ENCODE measurements at regions not wholly inside any gene's neighbourhood (a gene's known extent, or its start where the extent isn't known, plus 50 kb on each side); places are given as distances from the start of the nearest gene placed in this dataset.
A peak's percentile ranks its signal among the peaks of the same experiment; 100 is the strongest.

DNA sequence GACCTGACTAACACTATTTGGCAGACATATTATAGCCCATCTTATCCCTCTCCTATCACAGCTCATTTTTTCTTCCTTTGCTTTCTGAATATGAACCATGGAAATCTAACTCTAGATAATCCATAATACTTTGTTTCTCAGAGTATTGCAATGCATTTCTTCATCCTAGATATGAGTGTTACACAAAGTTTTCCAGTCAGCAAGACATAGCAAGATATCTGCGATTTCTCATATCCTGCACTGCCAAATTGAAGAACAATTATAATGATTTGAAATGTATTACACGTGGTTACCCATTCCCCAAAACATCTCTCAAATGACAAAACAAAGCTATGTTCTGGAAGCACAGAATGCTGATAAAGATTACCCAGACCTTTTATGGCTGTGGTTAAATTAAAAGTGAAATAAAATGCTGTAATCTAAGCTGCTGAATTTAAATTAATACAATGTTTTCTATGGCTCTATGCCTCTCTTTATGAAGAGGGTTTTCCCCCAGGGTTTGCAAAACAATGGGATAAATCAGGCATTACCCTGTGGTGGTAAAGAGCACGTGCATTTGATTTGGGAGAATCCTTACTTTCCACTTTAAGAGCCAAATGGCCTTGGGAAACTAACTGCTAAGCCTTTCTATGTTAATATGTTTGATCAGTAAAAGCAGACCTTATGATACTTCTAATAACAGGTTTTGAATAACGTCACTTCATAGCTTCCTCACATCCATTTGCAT lies 1291.0 kb upstream of the CNTN5 start:
- no peaks in the 10 kb centered on the region for H3K36me3 ChIP-seq
- H3K9me3 ChIP-seq, result no peaks in the 10 kb centered on the region
- H3K4me3 ChIP-seq, result no peak overlapping the region
- DNase-seq, result no peak
- H3K27me3 ChIP-seq, result no peaks in the 10 kb centered on the region

- H3K36me3 ChIP-seq, result no peaks in the 10 kb centered on the region
- no peak overlapping the region for H3K4me3 ChIP-seq
- no peaks in the 10 kb centered on the region for H3K9me3 ChIP-seq
- no peak for DNase-seq
- no peaks in the 10 kb centered on the region for H3K27me3 ChIP-seq
These were observed 1288.6 kb upstream of the CNTN5 start for GRCh38 chr11:97732011-97732632.

DNA sequence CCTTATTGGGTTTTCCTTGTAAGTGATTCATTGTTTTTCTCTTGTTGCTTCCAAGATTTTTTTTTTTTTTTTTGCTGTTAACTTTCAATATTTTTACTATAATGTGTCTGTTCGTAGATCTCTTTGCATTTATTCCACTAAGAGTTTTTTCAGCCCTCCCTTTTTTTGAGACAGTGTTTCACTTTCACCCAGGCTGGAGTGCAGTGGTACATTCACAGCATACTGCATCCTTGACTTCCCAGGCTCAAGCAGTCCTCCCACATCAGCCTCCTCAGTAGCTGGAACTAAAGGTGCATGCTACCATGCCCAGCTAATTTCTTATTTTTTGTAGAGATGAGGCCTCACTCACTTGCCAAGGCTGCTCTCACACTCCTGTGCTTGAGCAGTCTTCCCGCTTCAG lies 1282.0 kb upstream of the CNTN5 start:
- no peak for DNase-seq
- H3K27me3 ChIP-seq, result no peaks in the 10 kb centered on the region

GRCh38 chr11:97739932-97740800 lies 1280.6 kb upstream of the CNTN5 start:
- no peaks in the 10 kb centered on the region for H3K9me3 ChIP-seq
- no peak overlapping the region for H3K4me3 ChIP-seq
- no peaks in the 10 kb centered on the region for H3K27me3 ChIP-seq
- DNase-seq, result no peak
- H3K36me3 ChIP-seq, result no peaks in the 10 kb centered on the region

More for the DNA sequence above, 1282.0 kb upstream of the CNTN5 start:
- H3K9me3 ChIP-seq, result no peaks in the 10 kb centered on the region
- H3K36me3 ChIP-seq, result no peaks in the 10 kb centered on the region
- no peak overlapping the region for H3K4me3 ChIP-seq

DNA sequence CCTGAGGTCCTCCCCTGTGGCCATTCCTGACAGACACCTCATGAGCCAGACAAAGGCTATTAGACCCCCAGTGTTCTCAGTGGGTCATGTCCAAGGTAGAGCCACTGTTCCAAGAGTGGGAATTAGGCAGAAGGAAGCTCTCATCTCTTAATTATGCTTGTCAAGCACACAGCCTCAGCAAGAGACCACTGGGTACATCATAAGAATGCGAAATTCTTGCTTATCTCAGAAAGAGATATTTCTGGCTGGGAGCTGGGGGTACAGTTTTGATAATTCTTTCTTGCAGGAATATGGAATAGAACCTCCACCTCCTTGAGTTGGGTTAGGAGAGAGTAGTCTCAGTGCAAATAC lies 1280.0 kb upstream of the CNTN5 start:
- Histone ChIP-seq H3K9me3 (no peaks in the 10 kb centered on the region), H3K27me3 (no peaks in the 10 kb centered on the region), H3K36me3 (no peaks in the 10 kb centered on the region), H3K4me3 (no peak overlapping the region)
- no peak for DNase-seq

DNA sequence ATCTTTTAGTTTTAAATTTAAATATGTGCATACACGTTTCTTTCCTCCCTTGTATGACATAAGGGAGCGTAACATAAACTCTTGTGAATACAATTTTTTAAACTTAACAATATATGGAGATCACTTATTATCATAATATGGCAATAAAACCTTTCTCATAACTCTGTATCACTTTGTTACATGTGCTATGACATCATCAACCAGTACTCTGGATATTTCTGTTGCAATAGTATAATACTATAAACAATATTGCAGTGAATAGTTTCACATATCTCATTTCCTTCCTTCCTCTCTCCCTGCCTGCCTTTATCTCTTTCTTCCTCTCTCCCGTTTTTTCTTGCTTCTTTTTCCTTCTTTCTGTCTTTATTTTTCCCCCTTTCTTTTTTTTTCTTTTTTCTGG lies 1278.0 kb upstream of the CNTN5 start:
- no peak overlapping the region for H3K4me3 ChIP-seq
- no peak for DNase-seq
- H3K36me3 ChIP-seq, result no peaks in the 10 kb centered on the region
- no peaks in the 10 kb centered on the region for H3K9me3 ChIP-seq
- H3K27me3 ChIP-seq, result no peaks in the 10 kb centered on the region

DNA sequence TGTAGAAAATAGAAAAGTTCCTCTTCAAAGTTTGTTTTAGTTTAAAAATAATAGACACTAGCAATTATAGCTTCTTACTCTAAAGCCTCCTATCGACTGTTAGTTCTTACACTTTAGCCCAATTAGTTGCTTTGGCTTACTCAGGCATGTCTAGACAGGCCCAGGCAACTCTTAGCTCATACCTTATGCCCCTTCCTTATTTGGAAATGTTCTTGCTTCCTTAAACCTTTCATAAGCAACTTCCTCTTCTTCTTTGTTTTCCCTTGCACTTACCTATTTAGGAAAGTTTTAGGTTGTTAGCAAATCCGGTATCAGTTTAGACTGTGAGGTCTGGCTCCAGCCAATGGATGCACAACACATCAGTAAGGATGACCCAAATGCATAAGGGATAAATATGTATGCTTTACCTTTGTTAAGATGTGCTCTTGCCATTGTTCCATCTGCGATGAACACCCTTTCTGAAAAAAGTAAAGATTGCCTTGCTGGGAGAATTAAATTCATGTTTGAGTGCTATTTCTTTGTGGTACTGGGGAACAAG lies 1277.5 kb upstream of the CNTN5 start:
- H3K4me3 ChIP-seq, result no peak overlapping the region
- no peak for DNase-seq
- H3K36me3 ChIP-seq, result no peaks in the 10 kb centered on the region
- H3K27me3 ChIP-seq, result no peaks in the 10 kb centered on the region
- H3K9me3 ChIP-seq, result no peaks in the 10 kb centered on the region

GRCh38 chr11:97745515-97746050 lies 1275.2 kb upstream of the CNTN5 start:
- Histone ChIP-seq H3K36me3 (no peaks in the 10 kb centered on the region), H3K9me3 (no peaks in the 10 kb centered on the region), H3K27me3 (no peaks in the 10 kb centered on the region), H3K4me3 (no peak overlapping the region)
- DNase-seq, result no peak

GRCh38 chr11:97746818-97747217 lies 1273.9 kb upstream of the CNTN5 start:
- H3K9me3 ChIP-seq, result no peaks in the 10 kb centered on the region
- no peak overlapping the region for H3K4me3 ChIP-seq
- no peak for DNase-seq
- no peaks in the 10 kb centered on the region for H3K27me3 ChIP-seq
- H3K36me3 ChIP-seq, result no peaks in the 10 kb centered on the region

DNA sequence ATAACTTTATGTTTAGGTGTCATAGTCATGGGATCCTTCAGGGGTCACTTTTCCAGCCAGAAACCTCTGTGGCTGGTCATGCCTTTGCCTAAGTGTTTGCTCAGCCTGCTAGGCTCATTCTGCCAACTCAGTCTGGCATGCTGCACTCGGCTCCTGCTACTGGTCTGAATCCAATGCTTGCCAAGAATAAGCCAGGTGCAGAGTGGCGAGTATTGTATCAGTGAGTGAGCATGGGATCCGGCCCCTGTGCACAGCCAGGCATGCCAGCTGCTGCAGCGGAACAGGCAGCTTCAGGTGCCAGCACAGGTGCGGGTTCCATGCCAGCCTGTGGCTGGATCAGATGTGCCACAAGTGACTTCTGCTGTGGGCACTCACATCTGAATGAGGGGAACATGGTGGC lies 1269.3 kb upstream of the CNTN5 start:
- H3K27me3 ChIP-seq, result no peaks in the 10 kb centered on the region
- no peaks in the 10 kb centered on the region for H3K9me3 ChIP-seq
- H3K4me3 ChIP-seq, result no peak overlapping the region
- DNase-seq, result peak; percentile 3
- H3K36me3 ChIP-seq, result no peaks in the 10 kb centered on the region

DNA sequence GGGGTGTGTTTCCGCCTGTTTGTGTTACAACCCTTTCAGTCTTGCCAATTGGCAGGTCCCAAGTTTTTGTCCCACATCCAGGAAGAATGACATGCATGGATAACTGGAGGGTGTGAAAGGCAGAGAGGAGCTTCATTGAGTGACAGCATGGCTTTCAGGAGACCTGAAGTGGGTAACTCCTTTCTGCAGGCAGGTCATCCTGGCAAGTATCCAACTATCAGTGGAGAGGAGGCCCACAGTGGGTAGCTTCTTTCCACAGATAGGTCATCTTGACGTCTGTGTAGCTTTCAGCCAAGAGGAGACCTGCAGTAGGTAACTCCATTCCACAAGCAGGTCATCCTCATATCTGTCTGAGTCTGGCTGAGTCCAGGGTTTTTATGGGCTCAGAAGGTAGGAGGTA lies 1268.8 kb upstream of the CNTN5 start:
- H3K9me3 ChIP-seq, result no peaks in the 10 kb centered on the region
- no peaks in the 10 kb centered on the region for H3K36me3 ChIP-seq
- no peak overlapping the region for H3K4me3 ChIP-seq
- H3K27me3 ChIP-seq, result no peaks in the 10 kb centered on the region
- DNase-seq, result no peak

- Histone ChIP-seq H3K9me3 (no peaks in the 10 kb centered on the region), H3K27me3 (no peaks in the 10 kb centered on the region), H3K4me3 (no peak overlapping the region), H3K36me3 (no peaks in the 10 kb centered on the region)
- DNase-seq, result no peak
These were observed 1265.8 kb upstream of the CNTN5 start for GRCh38 chr11:97754976-97755375.

DNA sequence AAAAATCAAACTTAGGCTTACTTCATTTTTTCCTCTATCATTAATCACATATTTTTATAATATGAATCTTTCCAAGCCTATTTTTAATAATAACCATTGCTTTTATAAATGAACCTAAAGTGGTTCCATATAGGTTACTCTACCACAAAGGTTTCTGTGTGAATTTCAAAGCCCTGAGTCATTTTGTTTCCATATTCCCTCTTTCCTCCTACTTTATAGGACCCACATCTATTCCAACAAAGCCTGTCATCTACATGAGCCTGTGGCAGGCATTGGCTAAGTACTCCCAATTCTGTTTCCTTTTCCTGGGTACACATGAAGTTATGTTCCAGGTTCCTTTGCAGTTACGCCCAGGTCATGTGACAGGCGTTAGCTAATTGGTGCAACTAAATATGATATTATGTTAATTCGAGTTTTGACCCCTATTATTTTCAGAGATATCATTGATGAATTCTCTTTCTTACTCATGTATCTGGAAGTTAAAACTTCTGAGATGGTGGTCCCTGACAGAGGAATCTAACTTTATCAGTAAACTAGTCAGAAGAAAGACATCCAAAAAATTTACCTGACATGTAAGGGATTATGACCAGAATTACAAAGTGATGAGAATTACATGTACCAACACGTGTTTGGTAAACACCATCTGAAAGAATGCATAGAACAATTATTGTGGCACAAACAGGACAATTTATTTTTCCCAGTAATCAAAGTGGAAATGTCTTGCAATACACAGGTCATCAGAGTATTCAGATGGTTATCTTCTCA lies 1264.0 kb upstream of the CNTN5 start:
- Histone ChIP-seq H3K4me3 (no peak overlapping the region), H3K9me3 (no peaks in the 10 kb centered on the region), H3K36me3 (no peaks in the 10 kb centered on the region), H3K27me3 (no peaks in the 10 kb centered on the region)
- no peak for DNase-seq

DNA sequence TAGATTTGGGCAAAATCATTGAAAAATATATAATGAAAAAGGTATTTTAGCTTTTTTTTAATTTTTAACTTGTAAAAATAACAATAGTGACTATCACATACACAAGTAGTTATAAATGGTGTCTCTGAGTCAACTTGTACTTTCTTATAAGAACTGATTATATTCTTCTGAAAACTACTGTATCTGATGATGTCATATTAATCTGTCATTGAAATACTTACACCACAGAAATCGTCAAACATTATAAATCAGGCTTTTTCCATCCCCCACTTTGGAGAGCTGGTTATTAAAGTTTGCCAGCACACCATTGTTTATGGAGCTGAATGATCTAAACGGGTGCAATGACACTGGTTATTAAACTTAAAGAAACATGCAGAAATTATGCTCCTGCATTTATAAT lies 1259.6 kb upstream of the CNTN5 start:
- Histone ChIP-seq H3K4me3 (no peak overlapping the region), H3K9me3 (no peaks in the 10 kb centered on the region), H3K36me3 (no peaks in the 10 kb centered on the region), H3K27me3 (no peaks in the 10 kb centered on the region)
- no peak for DNase-seq

- no peak for DNase-seq
- no peak overlapping the region for H3K4me3 ChIP-seq
- H3K36me3 ChIP-seq, result no peaks in the 10 kb centered on the region
- no peaks in the 10 kb centered on the region for H3K27me3 ChIP-seq
- no peaks in the 10 kb centered on the region for H3K9me3 ChIP-seq
These were observed 1256.6 kb upstream of the CNTN5 start for GRCh38 chr11:97764193-97764592.

GRCh38 chr11:97764605-97765004 lies 1256.1 kb upstream of the CNTN5 start:
- no peaks in the 10 kb centered on the region for H3K36me3 ChIP-seq
- no peaks in the 10 kb centered on the region for H3K9me3 ChIP-seq
- no peak for DNase-seq
- H3K27me3 ChIP-seq, result no peaks in the 10 kb centered on the region
- no peak overlapping the region for H3K4me3 ChIP-seq
